Thymus (tissue), 11 donors: ENCODE measurements at regions not wholly inside any gene's neighbourhood (a gene's known extent, or its start where the extent isn't known, plus 50 kb on each side); places are given as distances from the start of the nearest gene placed in this dataset.

Experiments used
- DNase-seq, 9 donors: peaks; one replicate each; pipeline ENCODE4 v3.0.0-alpha.2; 2013; ENCODE audit warnings: low spot score in 9 of 9, low read depth in 6 of 9, missing footprints in 1 of 9
- H3K27ac ChIP-seq, 2 donors: one replicate each; pipeline ENCODE4 v1.5.1; 2013; ENCODE audit warnings: control low read depth in 1 of 2, low read depth in 1 of 2, low read length in 1 of 2, mild to moderate bottlenecking in 1 of 2, moderate library complexity in 1 of 2
- H3K27me3 ChIP-seq, 2 donors: one replicate each; pipeline ENCODE4 v1.5.1; 2013; ENCODE audit warnings: low read length in 1 of 2; ENCODE audit not compliant: control insufficient read depth in 2 of 2, insufficient read depth in 1 of 2
- H3K36me3 ChIP-seq, 2 donors: one replicate each; pipeline ENCODE4 v1.5.1; 2013; ENCODE audit warnings: low read length in 1 of 2, mild to moderate bottlenecking in 1 of 2, moderate library complexity in 1 of 2; ENCODE audit not compliant: control insufficient read depth in 2 of 2, insufficient read depth in 2 of 2
- H3K4me1 ChIP-seq, 2 donors: one replicate each; pipeline ENCODE4 v1.5.1; 2013; ENCODE audit warnings: low read length in 2 of 2; ENCODE audit not compliant: control insufficient read depth in 2 of 2, insufficient read depth in 2 of 2
- H3K4me3 ChIP-seq, 2 donors: one replicate each; pipeline ENCODE4 v1.5.1; 2013; ENCODE audit warnings: low read length in 2 of 2, control low read depth in 1 of 2, mild to moderate bottlenecking in 1 of 2
- H3K9me3 ChIP-seq, 2 donors: one replicate each; pipeline ENCODE4 v1.5.1; 2013; ENCODE audit warnings: low read length in 1 of 2, mild to moderate bottlenecking in 1 of 2; ENCODE audit not compliant: control insufficient read depth in 2 of 2, insufficient read depth in 1 of 2
- WGBS: extraction: QIAGEN DNeasy Blood & Tissue Kit; methylation state at CpG from one replicate; pipeline ENCODE4 v1.1.7; 2013; 5-methylcytosine and 5-hydroxymethylcytosine counted together
- donor health status: healthy.

DNA sequence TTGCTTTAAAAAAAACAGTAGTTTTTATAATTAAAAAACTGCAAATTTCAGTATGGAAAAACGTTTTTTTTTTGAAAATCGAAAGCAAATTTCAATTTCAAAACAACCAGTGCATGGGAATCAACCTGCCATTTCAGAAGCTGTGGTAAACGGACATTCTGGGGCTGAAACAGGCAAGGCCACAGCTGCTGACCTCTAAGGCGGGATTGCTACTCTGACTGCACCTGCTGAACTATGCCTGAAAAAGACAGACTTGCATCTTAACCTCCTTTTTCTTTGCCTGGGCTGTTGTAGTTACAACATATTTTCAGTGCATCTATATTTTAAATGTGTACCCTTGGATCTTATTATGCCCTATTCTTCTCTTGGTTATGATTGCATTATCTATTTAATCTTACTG is 303.0 kb upstream of the SP8 start:
- Histone ChIP-seq H3K27ac (no peak overlapping the region), H3K36me3 (no peaks in the 10 kb centered on the region), H3K27me3 (no peaks in the 10 kb centered on the region), H3K4me3 (no peak overlapping the region), H3K4me1 (no peaks in the 10 kb centered on the region), H3K9me3 (no peaks in the 10 kb centered on the region)
- no peak for DNase-seq
- 90% methylated on average over 4 of the region's 4 CpGs for WGBS

DNA sequence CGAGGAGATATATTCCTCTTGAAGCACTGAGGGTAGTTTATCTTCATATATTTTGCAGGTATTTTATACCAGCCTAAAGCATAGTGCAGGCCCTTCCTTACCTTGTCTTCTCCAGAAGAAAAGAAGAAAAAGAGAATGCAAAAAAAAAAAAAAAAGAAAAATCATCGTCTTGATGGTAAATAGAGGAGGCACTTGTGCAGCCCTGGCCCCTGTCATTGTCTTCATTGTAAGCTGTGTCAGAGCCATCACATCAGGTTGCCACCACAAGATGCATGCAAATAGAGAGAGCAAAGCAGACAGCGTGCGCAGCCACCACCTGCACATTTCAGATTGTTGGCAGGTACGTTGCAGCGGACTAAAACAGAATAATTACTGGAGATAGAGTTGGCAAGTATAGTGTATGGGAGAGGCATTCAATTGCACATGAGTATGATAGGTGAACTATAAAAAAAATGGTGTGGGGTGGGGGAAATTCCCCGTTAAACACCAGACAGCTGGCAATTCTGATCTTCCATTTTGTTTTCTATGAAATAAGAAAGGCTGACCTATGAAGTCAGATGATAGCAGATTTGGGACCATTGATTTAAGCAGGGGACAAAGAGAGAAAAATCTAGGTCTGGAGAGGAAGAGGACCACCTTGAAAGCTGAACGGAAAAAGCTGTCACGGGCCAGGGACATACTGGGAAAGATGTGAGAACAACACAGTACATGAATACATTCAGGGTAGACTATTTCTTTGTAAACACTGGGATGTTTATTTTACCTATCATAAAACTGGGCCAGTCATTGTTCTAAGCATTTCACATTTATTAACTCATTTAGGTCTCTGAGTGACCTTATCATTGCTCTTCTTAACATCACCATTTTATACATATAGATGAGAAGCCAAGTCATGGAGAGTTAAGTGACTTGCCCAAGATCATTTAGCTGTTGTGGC is 306.3 kb upstream of the SP8 start:
- 95% methylated on average over 9 of the region's 9 CpGs for WGBS
- no peaks in the 10 kb centered on the region for H3K9me3 ChIP-seq
- DNase-seq, result no peak
- H3K27me3 ChIP-seq, result no peaks in the 10 kb centered on the region
- H3K4me3 ChIP-seq, result no peak overlapping the region
- no peaks in the 10 kb centered on the region for H3K4me1 ChIP-seq
- H3K27ac ChIP-seq, result no peak overlapping the region
- no peaks in the 10 kb centered on the region for H3K36me3 ChIP-seq

DNA sequence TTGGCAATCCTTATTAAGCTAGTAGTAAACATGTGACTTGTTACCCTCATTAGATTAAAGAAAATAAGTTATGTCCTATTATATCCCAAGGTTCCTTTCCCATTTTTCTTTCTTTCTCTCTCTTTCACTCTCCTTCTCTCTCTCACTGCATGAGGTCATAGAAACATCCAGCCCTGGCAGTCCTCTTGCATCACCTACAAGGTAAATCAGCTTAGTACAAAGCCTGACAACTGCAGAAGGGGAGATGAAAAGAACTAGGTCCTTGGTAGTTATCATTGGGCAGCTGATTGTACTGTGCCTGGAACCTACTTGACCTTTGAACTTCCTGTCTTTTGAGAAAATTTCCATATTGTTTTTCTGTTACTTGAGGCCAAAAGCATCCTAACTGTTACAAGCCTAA is 307.9 kb upstream of the SP8 start:
- DNase-seq, result no peak
- Histone ChIP-seq H3K4me3 (no peak overlapping the region), H3K36me3 (no peaks in the 10 kb centered on the region), H3K27ac (no peak overlapping the region), H3K9me3 (no peaks in the 10 kb centered on the region), H3K27me3 (no peaks in the 10 kb centered on the region), H3K4me1 (no peaks in the 10 kb centered on the region)

DNA sequence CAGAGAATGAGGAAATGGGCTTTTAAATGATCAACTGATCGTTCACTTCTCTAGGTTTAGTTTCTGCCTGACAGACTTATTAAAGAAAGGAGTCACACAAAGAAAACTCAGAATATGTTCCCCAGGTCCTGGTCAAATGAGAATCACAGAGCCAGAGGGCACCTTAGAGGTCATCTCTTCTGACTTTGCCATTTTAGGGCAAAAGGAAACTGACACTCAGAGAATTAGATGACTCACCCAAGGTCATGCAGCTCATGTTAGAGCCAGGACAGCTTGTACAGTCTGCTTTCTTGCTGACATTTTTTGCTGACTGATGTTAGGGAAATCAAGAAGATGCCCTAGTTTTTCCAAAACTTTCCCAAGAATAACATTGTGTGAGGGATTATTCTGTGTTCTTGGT is 312.7 kb upstream of the SP8 start:
- whole genome bisulfite sequencing, result 92% methylated on average over 1 of the region's 1 CpG

DNA sequence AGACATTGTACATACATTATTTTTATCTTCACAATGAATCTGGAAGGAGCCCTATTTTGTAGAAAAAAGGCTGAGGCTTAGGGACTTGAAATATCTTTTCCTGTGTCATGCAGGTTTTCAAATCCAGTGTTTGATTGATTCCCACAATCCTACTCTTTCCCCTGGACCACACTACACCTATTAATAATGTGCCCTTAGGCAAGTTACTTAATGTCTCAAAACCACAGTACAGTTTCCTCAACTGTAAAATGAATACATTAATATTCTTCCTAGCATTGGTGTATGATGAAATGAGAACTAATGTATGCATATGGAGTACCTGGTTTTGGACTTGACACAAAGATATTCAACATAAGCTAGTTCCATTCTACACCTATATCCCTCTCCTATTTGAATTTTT is 313.3 kb upstream of the SP8 start:
- H3K4me1 ChIP-seq, result no peaks in the 10 kb centered on the region
- no peaks in the 10 kb centered on the region for H3K27me3 ChIP-seq
- H3K27ac ChIP-seq, result no peak overlapping the region

More for the DNA sequence above, 312.7 kb upstream of the SP8 start:
- Histone ChIP-seq H3K27ac (no peak overlapping the region), H3K4me3 (no peak overlapping the region), H3K36me3 (no peaks in the 10 kb centered on the region), H3K9me3 (no peaks in the 10 kb centered on the region), H3K4me1 (no peaks in the 10 kb centered on the region), H3K27me3 (no peaks in the 10 kb centered on the region)
- DNase-seq, result no peak

DNA sequence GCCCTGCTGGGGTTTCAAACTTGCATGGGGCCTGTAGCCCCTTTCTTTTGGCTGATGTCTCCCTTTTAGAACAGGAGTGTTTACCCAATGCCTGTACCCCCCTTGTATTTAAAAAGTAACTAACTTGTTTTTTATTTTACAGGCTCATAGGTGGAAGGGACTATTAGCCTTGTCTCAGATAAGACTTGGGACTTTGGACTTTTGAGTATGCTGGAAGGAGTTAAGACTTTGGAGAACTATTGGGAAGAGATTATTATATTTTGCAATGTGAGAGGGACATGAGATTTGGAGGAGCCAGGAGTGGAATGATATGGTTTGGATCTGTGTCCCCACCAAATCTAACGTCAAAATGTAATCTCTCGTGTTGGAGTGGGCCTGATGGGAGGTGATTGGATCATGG is 314.9 kb upstream of the SP8 start:
- Histone ChIP-seq H3K4me3 (no peak overlapping the region), H3K27me3 (no peaks in the 10 kb centered on the region), H3K9me3 (no peaks in the 10 kb centered on the region), H3K4me1 (no peaks in the 10 kb centered on the region), H3K27ac (no peak overlapping the region), H3K36me3 (no peaks in the 10 kb centered on the region)
- DNase-seq, result no peak
- 91% methylated on average over 2 of the region's 2 CpGs for WGBS

More for the DNA sequence above, 313.3 kb upstream of the SP8 start:
- Histone ChIP-seq H3K36me3 (no peaks in the 10 kb centered on the region), H3K9me3 (no peaks in the 10 kb centered on the region), H3K4me3 (no peak overlapping the region)
- DNase-seq, result no peak

DNA sequence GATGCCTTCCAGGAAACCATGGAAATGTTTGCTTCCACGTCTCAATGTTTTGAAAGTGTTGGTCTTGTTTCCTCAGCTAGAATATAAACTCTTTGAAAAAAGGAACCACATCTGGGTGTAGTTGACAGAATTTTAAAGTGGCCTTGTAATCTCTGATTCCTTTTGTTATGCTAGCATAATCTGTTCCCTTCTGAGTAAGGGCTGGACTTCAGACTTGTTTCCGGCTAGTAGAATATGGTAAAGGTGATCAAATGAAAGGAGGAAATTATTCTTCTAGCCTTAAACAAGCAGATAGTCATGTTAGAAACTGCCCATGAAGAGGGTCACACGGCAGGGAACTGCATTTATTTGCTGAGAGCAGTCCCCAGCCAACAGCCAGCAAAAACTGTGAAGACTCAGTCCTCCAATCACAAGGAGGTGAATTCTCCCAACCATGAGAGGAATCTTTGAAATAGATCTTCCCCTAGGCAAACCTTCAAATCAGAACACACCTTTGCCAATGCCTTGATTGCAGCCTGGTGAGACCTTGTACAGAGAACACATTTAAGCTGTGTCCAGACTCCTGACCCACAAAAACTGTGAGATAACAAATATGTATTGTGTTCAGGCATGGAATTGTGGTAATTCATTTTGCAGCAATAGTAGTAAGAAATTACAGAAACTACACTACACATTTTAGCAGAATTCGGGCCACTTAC is 316.9 kb upstream of the SP8 start:
- H3K4me1 ChIP-seq, result no peaks in the 10 kb centered on the region
- no peak overlapping the region for H3K27ac ChIP-seq
- no peak for DNase-seq
- H3K4me3 ChIP-seq, result no peak overlapping the region
- H3K36me3 ChIP-seq, result no peaks in the 10 kb centered on the region
- H3K9me3 ChIP-seq, result no peaks in the 10 kb centered on the region
- no peaks in the 10 kb centered on the region for H3K27me3 ChIP-seq
- 92% methylated on average over 4 of the region's 4 CpGs for WGBS

DNA sequence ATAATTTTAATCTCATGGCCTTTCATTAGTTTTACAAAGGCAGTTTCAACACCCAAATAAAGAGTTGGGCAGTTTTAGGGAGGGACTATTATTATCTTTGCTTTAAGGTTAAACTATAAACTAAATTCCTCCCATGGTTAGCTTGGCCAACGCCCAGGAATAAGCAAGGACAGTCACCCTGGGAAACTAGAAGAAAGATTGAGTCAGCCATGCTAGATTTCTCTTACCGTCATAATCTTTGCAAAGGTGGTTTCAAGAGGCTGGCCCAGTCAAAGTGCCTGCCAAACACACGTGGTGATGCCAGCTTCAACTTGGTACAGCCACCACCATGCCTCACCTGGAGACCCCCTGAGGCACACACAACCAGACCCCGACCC is 317.4 kb upstream of the SP8 start:
- Histone ChIP-seq H3K4me1 (no peaks in the 10 kb centered on the region), H3K4me3 (no peak overlapping the region), H3K27ac (no peak overlapping the region), H3K27me3 (no peaks in the 10 kb centered on the region), H3K36me3 (no peaks in the 10 kb centered on the region), H3K9me3 (no peaks in the 10 kb centered on the region)
- no peak for DNase-seq
- WGBS, result 84% methylated on average over 4 of the region's 4 CpGs

DNA sequence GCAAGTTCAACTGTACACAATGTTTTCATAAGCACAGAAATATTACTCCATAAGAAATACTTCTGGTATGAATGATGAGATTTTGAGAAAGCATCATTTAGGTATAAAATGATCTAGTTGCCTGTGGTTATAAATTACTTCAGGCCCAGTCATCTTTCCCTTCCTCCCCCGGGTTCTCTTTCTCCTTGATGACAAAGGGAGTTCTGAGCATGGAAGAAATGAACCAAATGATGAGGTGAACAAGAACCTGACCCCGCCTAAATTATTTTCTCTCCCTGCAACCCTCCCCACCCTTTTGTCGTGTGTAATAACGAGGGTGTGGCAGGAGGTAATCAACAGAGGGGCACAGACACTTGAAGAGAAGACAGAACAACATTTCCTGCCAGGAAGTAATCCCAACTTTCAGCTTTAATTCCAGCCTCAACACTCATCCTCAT is 319.6 kb upstream of the SP8 start:
- 95% methylated on average over 4 of the region's 4 CpGs for WGBS
- Histone ChIP-seq H3K36me3 (no peaks in the 10 kb centered on the region), H3K4me3 (no peak overlapping the region), H3K27me3 (no peaks in the 10 kb centered on the region), H3K27ac (no peak overlapping the region), H3K4me1 (no peaks in the 10 kb centered on the region), H3K9me3 (no peaks in the 10 kb centered on the region)
- no peak for DNase-seq
